HepG2 (cell line): ENCODE measurements at regions not wholly inside any gene's neighbourhood (a gene's known extent, or its start where the extent isn't known, plus 50 kb on each side); places are given as distances from the start of the nearest gene placed in this dataset.

ENCODE experiments used
- EP300 ChIP-seq, 3 experiments: sonication (generic) in 1 of 3; formaldehyde crosslinking in 1 of 3; IDR thresholded peaks; 2 replicates each; pipeline versions ENCODE4 v1.5.1 to v1.6.1; 2011 to 2020; ENCODE audit warnings: low read depth in 2 of 3, low read length in 2 of 3, borderline replicate concordance in 1 of 3, improper control_type of control experiment in 1 of 3, mild to moderate bottlenecking in 1 of 3, missing genetic modification reagents in 1 of 3, moderate library complexity in 1 of 3
- EZH2 ChIP-seq: conservative IDR thresholded peaks from 2 replicates; pipeline ENCODE4 v1.6.1; 2012; ENCODE audit warnings: mild to moderate bottlenecking, low read depth, low read length, moderate library complexity
- MAZ ChIP-seq, 2 experiments: sonication (generic) in 1 of 2; formaldehyde crosslinking in 1 of 2; IDR thresholded peaks; 2 replicates each; pipeline versions ENCODE4 v1.5.0 to v1.6.1; 2012 to 2020; ENCODE audit warnings: low read depth in 2 of 2, mild to moderate bottlenecking in 2 of 2, borderline replicate concordance in 1 of 2, improper control_type of control experiment in 1 of 2, low read length in 1 of 2, missing genetic modification reagents in 1 of 2, moderate library complexity in 1 of 2
- NCOA5 ChIP-seq: sonication (generic); formaldehyde crosslinking; IDR thresholded peaks from 2 replicates; pipeline ENCODE4 v1.4.0; 2020; ENCODE audit warnings: missing genetic modification reagents
- NR2C2 ChIP-seq: sonication (generic); formaldehyde crosslinking; IDR thresholded peaks from 2 replicates; pipeline ENCODE4 v1.4.0; 2020; ENCODE audit warnings: missing genetic modification reagents, mild to moderate bottlenecking, moderate library complexity, borderline replicate concordance
- POLR2A ChIP-seq, 2 experiments: IDR thresholded peaks; 2 replicates each; pipeline ENCODE4 v1.6.1; 2011; ENCODE audit warnings: low read depth in 2 of 2, low read length in 2 of 2, mild to moderate bottlenecking in 1 of 2, moderate library complexity in 1 of 2; ENCODE audit not compliant: insufficient read depth in 1 of 2
- ZNF274 ChIP-seq: sonication (generic); formaldehyde crosslinking; IDR thresholded peaks from 2 replicates; pipeline ENCODE4 v1.5.1; 2020; ENCODE audit warnings: mild to moderate bottlenecking, missing genetic modification reagents
- ZNF547 ChIP-seq: sonication (generic); formaldehyde crosslinking; IDR thresholded peaks from 2 replicates; pipeline ENCODE4 v1.5.1; 2020; ENCODE audit warnings: mild to moderate bottlenecking, missing genetic modification reagents

DNA sequence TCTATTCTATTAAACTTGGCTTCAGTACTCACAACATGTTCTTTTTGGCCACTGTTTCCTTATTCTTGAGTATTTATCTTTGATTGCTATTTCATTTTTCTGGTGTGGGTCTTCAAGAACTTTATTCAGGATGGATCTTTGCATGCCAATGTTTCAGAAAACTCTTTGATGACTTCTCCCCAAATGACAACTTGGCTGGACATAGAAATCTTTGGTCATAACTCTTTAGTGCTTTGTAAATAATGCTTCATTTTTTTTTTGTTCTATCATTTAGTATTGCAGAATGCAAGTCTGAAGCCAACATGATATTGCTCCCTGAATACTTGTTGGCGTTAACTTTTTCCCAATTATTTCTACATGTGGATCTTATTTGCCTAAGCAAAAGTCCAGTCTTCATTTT is 103.6 kb upstream of the HS3ST2 start:
- TF ChIP-seq EZH2 (no peak), MAZ (IDR thresholded peaks at IDR 0.05; ENCODE audit: borderline replicate concordance, low read depth, low read length) (no peak), MAZ (CRISPR knock-in tag; IDR thresholded peaks at IDR 0.05; ENCODE audit: low read depth) (no peak), POLR2A (IDR thresholded peaks at IDR 0.05; ENCODE audit: insufficient read depth in 1 of 2, low read depth in 2 of 2, low read length in 2 of 2) (no peak), NR2C2 (no peak), EP300 (IDR thresholded peaks at IDR 0.05; ENCODE audit: low read depth in 2 of 2, low read length in 2 of 2) (no peak), EP300 (CRISPR knock-in tag; IDR thresholded peaks at IDR 0.05; ENCODE audit: borderline replicate concordance) (no peak), NCOA5 (CRISPR knock-in tag) (no peak), ZNF274 (CRISPR knock-in tag) (no peak), ZNF547 (CRISPR knock-in tag) (no peak)
